ENCODE measurements at regions not wholly inside any gene's neighbourhood (a gene's known extent, or its start where the extent isn't known, plus 50 kb on each side); places are given as distances from the start of the nearest gene placed in this dataset.

DNA sequence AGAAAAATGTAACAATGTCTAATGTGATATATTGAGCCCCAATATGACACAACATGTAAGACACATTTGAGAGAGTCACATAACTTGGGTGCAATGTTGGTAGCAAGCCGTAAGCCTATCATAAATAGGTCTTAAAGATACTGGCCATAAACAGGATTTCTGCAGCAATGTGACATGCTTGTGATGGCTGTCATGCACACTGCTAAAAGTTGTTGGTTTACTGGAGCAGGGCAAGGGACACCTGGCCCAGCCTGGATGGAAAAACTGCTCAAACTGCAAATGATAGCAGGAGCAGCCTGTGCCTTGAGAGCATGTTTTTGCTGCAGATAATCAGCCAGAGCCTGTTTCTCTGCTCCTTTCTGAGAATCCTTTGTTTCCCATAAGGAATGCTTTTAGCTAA lies 136.7 kb upstream of the ZNF91 start:
- H3K9me3 ChIP-seq = peaks cover 0 to 12% (median 2%) of the 10 kb centered on the region in 12 donors
- H3K27ac ChIP-seq = no peak overlapping the region
- ATAC-seq (no peak), DNase-seq (no peak)
- H3K27me3 ChIP-seq = no peaks in the 10 kb centered on the region
- H3K4me3 ChIP-seq = no peak overlapping the region
- intact Hi-C loops (cut with DNase I) = no loop called here
- H3K4me1 ChIP-seq = no peaks in the 10 kb centered on the region
- TF ChIP-seq POLR2A (IDR thresholded peaks at IDR 0.05) = no peak
- TF ChIP-seq, protein P1, sequence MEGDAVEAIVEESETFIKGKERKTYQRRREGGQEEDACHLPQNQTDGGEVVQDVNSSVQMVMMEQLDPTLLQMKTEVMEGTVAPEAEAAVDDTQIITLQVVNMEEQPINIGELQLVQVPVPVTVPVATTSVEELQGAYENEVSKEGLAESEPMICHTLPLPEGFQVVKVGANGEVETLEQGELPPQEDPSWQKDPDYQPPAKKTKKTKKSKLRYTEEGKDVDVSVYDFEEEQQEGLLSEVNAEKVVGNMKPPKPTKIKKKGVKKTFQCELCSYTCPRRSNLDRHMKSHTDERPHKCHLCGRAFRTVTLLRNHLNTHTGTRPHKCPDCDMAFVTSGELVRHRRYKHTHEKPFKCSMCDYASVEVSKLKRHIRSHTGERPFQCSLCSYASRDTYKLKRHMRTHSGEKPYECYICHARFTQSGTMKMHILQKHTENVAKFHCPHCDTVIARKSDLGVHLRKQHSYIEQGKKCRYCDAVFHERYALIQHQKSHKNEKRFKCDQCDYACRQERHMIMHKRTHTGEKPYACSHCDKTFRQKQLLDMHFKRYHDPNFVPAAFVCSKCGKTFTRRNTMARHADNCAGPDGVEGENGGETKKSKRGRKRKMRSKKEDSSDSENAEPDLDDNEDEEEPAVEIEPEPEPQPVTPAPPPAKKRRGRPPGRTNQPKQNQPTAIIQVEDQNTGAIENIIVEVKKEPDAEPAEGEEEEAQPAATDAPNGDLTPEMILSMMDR (IDR thresholded peaks at IDR 0.05) = no peak
- 84 to 93% (median 89%) methylated on average over 1 of the region's 1 CpG for whole genome bisulfite sequencing, 4 donors
- no peaks in the 10 kb centered on the region for H3K36me3 ChIP-seq

DNA sequence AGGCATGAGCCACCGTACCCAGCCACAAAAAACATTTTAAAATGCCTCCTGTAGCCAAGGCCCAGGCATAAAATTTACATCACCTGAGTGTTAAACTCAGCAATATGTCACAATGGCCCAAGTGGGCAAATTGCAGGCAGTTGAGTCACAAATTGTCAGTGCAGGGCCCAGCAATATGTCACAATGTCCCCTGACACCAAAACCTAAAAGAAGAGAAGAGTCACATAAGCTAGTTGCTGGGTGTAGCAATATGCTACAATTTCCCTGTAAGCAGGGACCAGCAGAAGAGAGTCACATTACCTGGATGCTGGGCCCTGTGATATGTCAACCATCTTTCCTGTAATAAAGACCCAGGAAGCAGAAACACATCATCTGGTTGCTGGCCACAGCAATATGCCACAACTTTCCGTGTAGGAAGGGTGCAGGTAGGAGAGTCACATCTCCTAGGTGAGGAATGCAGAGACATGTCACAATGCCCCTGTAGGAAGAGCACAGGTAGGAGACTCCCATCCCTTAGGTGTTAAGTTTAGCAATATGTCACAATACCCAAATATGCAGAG lies 136.0 kb upstream of the ZNF91 start:
- Histone ChIP-seq H3K9me3 (peaks cover 0 to 12% (median 2%) of the 10 kb centered on the region in 12 donors), H3K27ac (no peak overlapping the region), H3K36me3 (no peaks in the 10 kb centered on the region), H3K4me3 (no peak overlapping the region), H3K4me1 (no peaks in the 10 kb centered on the region), H3K27me3 (no peaks in the 10 kb centered on the region)
- intact Hi-C loops (cut with DNase I) = no loop called here
- ATAC-seq (no peak), DNase-seq (no peak)
- 53 to 79% (median 67%) methylated on average over 2 of the region's 2 CpGs for WGBS, 4 donors
- TF ChIP-seq, protein P1 (IDR thresholded peaks at IDR 0.05) = no peak
- TF ChIP-seq POLR2A (IDR thresholded peaks at IDR 0.05) = no peak

DNA sequence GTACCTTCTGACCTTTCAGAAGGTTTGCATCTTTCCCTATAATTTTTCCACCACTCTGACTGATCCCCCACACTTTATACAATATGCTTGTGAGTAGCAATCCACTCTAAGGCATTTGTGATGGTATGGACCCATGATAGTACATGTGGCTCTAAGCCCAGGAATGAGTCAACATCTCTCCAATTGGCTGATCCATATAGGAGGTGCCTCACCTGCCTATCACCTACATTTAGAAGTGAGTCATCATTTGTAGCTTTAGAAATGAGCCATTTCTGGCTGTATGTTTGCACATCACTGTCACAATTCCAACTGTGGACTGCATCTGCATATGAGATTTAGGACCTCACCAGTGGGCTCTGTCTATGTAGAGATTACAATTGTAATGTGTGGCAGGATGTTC lies 133.1 kb upstream of the ZNF91 start:
- ATAC-seq (no peak), DNase-seq (no peak)
- Histone ChIP-seq H3K27ac (no peak overlapping the region), H3K4me3 (no peak overlapping the region), H3K4me1 (peaks cover 0 to 4% (median 0%) of the 10 kb centered on the region in 12 donors), H3K27me3 (no peaks in the 10 kb centered on the region), H3K9me3 (peaks cover 0 to 12% (median 2%) of the 10 kb centered on the region in 12 donors), H3K36me3 (no peaks in the 10 kb centered on the region)
- intact Hi-C loops (cut with DNase I) = no loop called here
- TF ChIP-seq POLR2A (IDR thresholded peaks at IDR 0.05) = no peak
- TF ChIP-seq, protein P1 (IDR thresholded peaks at IDR 0.05) = no peak

DNA sequence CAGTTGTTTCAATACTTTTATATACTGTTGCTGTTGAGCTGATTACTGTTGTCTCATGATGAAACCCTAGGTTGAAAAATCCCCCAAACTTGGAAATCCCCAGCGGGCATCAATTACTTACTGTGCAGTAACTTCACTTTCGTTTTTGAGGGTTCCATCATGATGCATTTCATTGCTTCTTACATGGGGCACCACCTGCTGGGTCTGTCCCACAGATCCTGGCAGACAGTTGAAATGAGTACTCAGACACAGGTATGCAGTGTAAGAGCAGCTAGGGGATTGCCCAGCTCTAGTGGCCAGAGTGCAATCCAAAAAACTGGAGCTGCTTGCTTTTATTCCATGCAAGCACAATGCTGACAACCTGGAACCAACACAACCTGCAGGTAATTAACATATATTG lies 132.5 kb upstream of the ZNF91 start:
- H3K36me3 ChIP-seq = no peaks in the 10 kb centered on the region
- H3K4me1 ChIP-seq = peaks cover 0 to 4% (median 0%) of the 10 kb centered on the region in 12 donors
- TF ChIP-seq POLR2A (IDR thresholded peaks at IDR 0.05) = no peak
- TF ChIP-seq, protein P1 (IDR thresholded peaks at IDR 0.05) = no peak
- DNase-seq (no peak), ATAC-seq (no peak)
- H3K9me3 ChIP-seq = peaks cover 0 to 12% (median 2%) of the 10 kb centered on the region in 12 donors
- no peak overlapping the region for H3K27ac ChIP-seq
- 68 to 78% (median 72%) methylated on average over 2 of the region's 2 CpGs for WGBS, 4 donors
- intact Hi-C loops (cut with DNase I) = no loop called here
- no peak overlapping the region for H3K4me3 ChIP-seq
- H3K27me3 ChIP-seq = no peaks in the 10 kb centered on the region
